Stimulated activated CD8-positive, alpha-beta memory T cell treated with anti-CD3 and anti-CD28 coated beads, Interleukin-7, amount 100 ng/mL, for 48 hours (primary cell): ENCODE measurements at regions not wholly inside any gene's neighbourhood (a gene's known extent, or its start where the extent isn't known, plus 50 kb on each side); places are given as distances from the start of the nearest gene placed in this dataset.
"Not testable (repeated sequence)": the region's sequence is repeated elsewhere in the genome, so short reads cannot be mapped to it uniquely, and the experiment has no call there.

ENCODE experiments used
- DNase-seq, 2 donors: peaks; one replicate each; pipeline ENCODE4 v3.0.0-alpha.2; 2020; ENCODE audit warnings: low read depth in 1 of 2; ENCODE audit errors: extremely low read depth in 1 of 2

GRCh38 chr16:29224675-29225074, 181.8 kb downstream of the NPIPB11 start:
- DNase-seq = not testable (repeated sequence)

GRCh38 chr16:29222615-29223014, 183.9 kb downstream of the NPIPB11 start:
- DNase-seq = not testable (repeated sequence)

GRCh38 chr16:29222008-29222407, 184.5 kb downstream of the NPIPB11 start:
- not testable (repeated sequence) for DNase-seq

GRCh38 chr16:29221281-29221955, 185.1 kb downstream of the NPIPB11 start:
- not testable (repeated sequence) for DNase-seq

- DNase-seq = not testable (repeated sequence)
These were observed 185.8 kb downstream of the NPIPB11 start for GRCh38 chr16:29220647-29221191.

- DNase-seq = not testable (repeated sequence)
These were observed 186.4 kb downstream of the NPIPB11 start for GRCh38 chr16:29219966-29220646.

GRCh38 chr16:29219562-29219961, 186.9 kb downstream of the NPIPB11 start:
- not testable (repeated sequence) for DNase-seq

- DNase-seq = not testable (repeated sequence)
These were observed 187.9 kb downstream of the NPIPB11 start for GRCh38 chr16:29218649-29219048.

- not testable (repeated sequence) for DNase-seq
These were observed 188.3 kb downstream of the NPIPB11 start for GRCh38 chr16:29218171-29218570.

GRCh38 chr16:29217752-29218126, 188.8 kb downstream of the NPIPB11 start:
- not testable (repeated sequence) for DNase-seq

GRCh38 chr16:29217104-29217751, 189.3 kb downstream of the NPIPB11 start:
- DNase-seq = not testable (repeated sequence)

- DNase-seq = not testable (repeated sequence)
These were observed 192.7 kb downstream of the NPIPB11 start for GRCh38 chr16:29213770-29214169.

GRCh38 chr16:29213251-29213650, 193.3 kb downstream of the NPIPB11 start:
- not testable (repeated sequence) for DNase-seq

GRCh38 chr16:29212084-29213027, 194.2 kb downstream of the NPIPB11 start:
- not testable (repeated sequence) for DNase-seq

- DNase-seq = not testable (repeated sequence)
These were observed 195.1 kb downstream of the NPIPB11 start for GRCh38 chr16:29211456-29211855.

GRCh38 chr16:29210299-29211150, 196.0 kb downstream of the NPIPB11 start:
- not testable (repeated sequence) for DNase-seq

- DNase-seq = not testable (repeated sequence)
These were observed 200.4 kb downstream of the NPIPB11 start for GRCh38 chr16:29206120-29206519.

- DNase-seq = not testable (repeated sequence)
These were observed 201.4 kb downstream of the NPIPB11 start for GRCh38 chr16:29205151-29205550.

- no peak for DNase-seq
These were observed 201.7 kb downstream of the NPIPB11 start for GRCh38 chr16:29204806-29205135.
